HG03457 (cell line): ENCODE measurements at regions not wholly inside any gene's neighbourhood (a gene's known extent, or its start where the extent isn't known, plus 50 kb on each side); places are given as distances from the start of the nearest gene placed in this dataset.

Experiments used
- ATAC-seq: cut with Tn5 transposase; IDR thresholded peaks from one replicate; pipeline ENCODE4 v1.9.1; 2021; ENCODE audit warnings: moderate number of reproducible peaks; ENCODE audit not compliant: unreplicated experiment

- no peak for ATAC-seq
Observed at GRCh38 chr7:16172366-16172765, 249.0 kb downstream of the CRPPA start.

- no peak for ATAC-seq
Observed at GRCh38 chr7:16171928-16172327, 249.4 kb downstream of the CRPPA start.

- ATAC-seq: no peak
Observed at GRCh38 chr7:16170671-16171070, 250.7 kb downstream of the CRPPA start.

GRCh38 chr7:16169537-16169936, 251.8 kb downstream of the CRPPA start:
- no peak for ATAC-seq

GRCh38 chr7:16167526-16167925, 253.8 kb downstream of the CRPPA start:
- no peak for ATAC-seq

- ATAC-seq: no peak
Observed at GRCh38 chr7:16144361-16144760, 277.0 kb downstream of the CRPPA start.

GRCh38 chr7:16137944-16138343, 283.4 kb downstream of the CRPPA start:
- ATAC-seq: no peak

- ATAC-seq: no peak
Observed at GRCh38 chr7:16136896-16137295, 284.4 kb downstream of the CRPPA start.

- no peak for ATAC-seq
Observed at GRCh38 chr7:16135658-16136057, 285.7 kb downstream of the CRPPA start.

DNA sequence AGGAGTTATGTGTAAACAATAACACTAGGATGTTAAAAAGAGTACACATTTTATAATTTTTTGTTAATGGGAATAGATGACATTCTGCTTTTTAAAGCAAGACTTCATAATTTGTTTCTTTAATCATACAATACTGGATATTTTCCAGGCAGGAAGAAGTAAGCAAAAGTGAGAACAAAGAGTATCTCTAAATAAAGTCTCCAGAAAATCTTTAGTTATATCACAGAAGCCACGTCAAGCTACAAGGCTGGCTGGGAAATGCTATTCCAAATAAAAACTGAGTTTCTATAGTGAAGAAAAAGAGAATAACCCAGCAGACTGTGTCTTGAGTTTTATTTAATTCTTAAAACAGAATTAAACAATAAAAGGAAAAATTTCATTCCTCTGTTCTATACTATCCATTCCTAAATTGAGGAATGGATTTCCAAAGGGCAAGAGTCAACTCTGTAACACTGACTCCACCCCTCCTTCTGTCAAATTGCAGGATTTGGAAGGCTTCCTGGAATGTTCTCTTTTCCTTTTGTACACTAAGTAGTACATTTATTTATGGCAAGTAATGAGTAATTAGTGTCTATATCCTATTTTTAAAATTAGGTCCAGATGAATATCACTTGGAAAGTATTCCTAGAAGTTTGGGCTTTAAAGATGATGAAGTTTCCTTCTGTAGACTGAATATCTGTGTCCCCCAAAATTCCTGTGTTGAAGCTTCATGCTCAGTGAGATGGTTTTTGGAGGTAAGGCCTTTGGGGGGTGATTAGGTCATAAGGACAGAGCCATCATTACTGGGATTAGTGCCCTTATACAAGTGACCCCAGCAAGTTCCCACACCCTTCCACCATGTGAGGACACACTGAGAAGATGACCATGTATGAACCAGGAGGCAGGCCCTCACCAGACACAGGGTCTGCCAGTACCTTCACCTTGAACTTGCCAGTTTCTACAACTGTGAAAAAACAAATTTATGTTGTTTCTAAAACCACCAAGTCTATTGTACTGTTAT, 290.9 kb downstream of the CRPPA start:
- no peak for ATAC-seq

GRCh38 chr7:16129431-16130110, 291.8 kb downstream of the CRPPA start:
- ATAC-seq: no peak

DNA sequence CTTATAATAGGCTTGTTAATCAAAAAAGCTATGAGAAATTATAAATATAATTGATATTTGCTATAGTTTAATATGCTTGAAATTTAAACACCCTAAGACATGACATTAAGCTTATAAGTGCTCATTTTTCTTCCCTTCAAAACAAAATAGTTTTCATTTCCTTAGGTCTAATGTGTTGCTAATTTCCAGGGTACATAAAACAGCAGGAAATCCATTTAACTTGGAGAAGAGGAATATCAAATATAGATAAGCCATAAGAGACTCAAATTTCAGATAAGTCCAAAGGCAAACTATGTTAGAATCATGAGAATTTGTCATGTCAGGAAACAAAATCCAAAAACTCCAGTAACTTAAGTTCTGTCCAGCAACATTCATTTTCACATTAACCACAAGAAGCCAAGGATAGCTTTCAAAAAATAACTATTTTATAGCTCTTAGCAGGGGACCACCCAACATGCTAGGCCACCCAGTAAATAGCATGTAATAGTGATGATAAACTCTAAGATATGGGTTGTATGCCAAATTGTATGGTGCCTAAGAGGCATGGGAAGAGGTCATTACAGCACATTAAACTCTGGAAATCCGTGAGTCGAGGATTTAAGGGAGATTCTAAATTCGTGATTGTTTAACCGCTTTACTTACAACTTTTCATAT, 298.1 kb downstream of the CRPPA start:
- ATAC-seq: no peak

DNA sequence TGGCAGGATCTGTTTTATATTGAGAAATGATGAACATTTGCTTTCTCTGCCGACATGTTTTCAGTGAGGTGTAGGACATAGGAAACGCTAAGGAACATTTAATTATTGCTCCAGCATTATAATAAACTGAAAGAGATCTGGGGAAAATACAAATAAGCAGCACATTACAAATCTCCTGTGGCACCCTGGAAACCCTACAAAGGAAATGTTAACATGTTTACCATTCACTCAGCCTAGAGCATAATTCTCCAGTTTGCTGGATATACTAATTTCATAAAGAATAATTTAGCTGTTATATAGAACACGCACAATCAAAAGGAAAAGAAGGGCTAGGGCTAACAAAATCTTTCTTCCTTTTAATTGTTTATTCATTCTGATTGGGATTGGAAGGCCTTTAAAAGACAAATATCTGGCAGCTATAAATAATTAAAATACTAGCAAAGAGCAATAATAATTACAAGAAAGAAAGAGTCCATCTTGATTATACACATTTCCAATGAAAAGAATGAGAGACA, 299.4 kb downstream of the CRPPA start:
- no peak for ATAC-seq

GRCh38 chr7:16115374-16115773, 306.0 kb downstream of the CRPPA start:
- no peak for ATAC-seq

- ATAC-seq: no peak
Observed at GRCh38 chr7:16114633-16115032, 306.7 kb downstream of the CRPPA start.

- no peak for ATAC-seq
Observed at GRCh38 chr7:16114071-16114470, 307.3 kb downstream of the CRPPA start.

- ATAC-seq: no peak
Observed at GRCh38 chr7:16113058-16113457, 308.3 kb downstream of the CRPPA start.

DNA sequence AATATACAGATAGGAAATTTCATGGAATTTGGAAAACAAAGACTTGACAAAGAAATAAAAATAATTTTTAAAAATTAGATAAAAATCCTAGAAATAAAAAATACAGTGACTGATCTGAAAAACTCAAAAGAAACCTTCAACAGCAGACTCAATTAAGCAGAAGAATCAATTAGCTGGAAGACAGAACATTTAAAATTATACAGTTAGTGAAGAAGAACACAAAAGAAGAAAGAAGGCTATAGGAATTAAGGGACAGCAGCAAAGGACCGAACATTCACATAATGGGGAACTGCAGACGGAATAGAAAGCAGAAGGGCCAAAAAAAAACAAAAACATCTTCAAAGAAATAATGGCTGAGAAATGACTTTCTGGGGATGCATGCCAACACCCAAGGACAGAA, 314.5 kb downstream of the CRPPA start:
- ATAC-seq: no peak

- ATAC-seq: no peak
Observed at GRCh38 chr7:16106300-16106699, 315.0 kb downstream of the CRPPA start.

- ATAC-seq: no peak
Observed at GRCh38 chr7:16099302-16099849, 322.0 kb downstream of the CRPPA start.

DNA sequence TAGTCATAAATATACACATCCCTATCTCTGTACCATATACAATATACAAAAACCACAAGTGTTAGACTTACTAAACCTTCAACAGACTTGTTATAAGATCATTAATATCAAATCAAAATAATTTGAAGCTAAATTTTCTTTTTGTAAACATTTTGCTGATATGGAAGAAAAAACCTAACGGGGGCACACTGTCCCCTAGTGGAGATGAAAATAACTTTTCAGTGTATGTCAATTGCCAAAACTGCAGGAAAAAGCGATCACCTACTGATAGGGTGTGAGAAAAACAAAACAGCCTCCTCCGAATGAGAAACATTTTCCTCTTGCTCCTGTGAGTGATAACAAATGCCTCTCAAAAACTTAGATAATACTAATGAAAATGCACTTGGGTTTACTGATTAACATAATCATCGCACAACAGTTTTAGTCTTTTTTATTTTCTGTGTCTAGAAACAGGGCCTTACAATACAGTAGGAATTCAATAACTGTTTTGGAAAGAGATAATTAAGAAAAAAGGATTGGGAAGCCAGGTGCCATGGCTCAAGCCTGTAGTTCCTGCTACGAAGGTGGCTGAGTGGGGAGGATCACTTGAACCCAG, 322.7 kb downstream of the CRPPA start:
- ATAC-seq: no peak
